CD4-positive, alpha-beta T cell (primary cell): ENCODE measurements at regions not wholly inside any gene's neighbourhood (a gene's known extent, or its start where the extent isn't known, plus 50 kb on each side); places are given as distances from the start of the nearest gene placed in this dataset.
"Not testable (repeated sequence)": the region's sequence is repeated elsewhere in the genome, so short reads cannot be mapped to it uniquely, and the experiment has no call there.

ENCODE experiments used
- ATAC-seq: fragments of 200-7000 bp; cut with Tn5 transposase; one replicate; pipeline ENCODE4 v1.10.0; 2022; ENCODE audit warnings: mild to moderate bottlenecking; ENCODE audit not compliant: poor library complexity
- CTCF ChIA-PET: fragments of 350-600 bp; sonication (Branson Sonifier 250); formaldehyde crosslinking; loops from one replicate; lab custom pipeline; 2021; ENCODE audit warnings: antibody characterized with exemption, inconsistent platforms; lab: Charles Lee
- POLR2A ChIA-PET: fragments of 350-600 bp; sonication (Branson Sonifier 250); formaldehyde crosslinking; loops from one replicate; lab custom pipeline; 2021; ENCODE audit warnings: antibody characterized with exemption, inconsistent platforms; lab: Charles Lee
- DNase-seq, 14 experiments: peaks; one replicate each; pipeline ENCODE4 v3.0.0-alpha.2; 2013 to 2020; ENCODE audit warnings: mixed read lengths in 2 of 14
- H3K27ac ChIP-seq, 2 donors: one replicate each; pipeline versions ENCODE4 v1.5.1 to v1.7.0; 2013; ENCODE audit warnings: low read length in 2 of 2, low read depth in 1 of 2, mild to moderate bottlenecking in 1 of 2
- H3K27me3 ChIP-seq, 2 experiments: 1 replicate in 1 of 2; 2 replicates in 1 of 2; pipeline versions ENCODE4 v1.6.1 to v1.7.0; 2013; ENCODE audit warnings: low read length in 2 of 2, control low read depth in 1 of 2, mild to moderate bottlenecking in 1 of 2, moderate library complexity in 1 of 2; ENCODE audit not compliant: insufficient read depth in 2 of 2, control insufficient read depth in 1 of 2
- H3K36me3 ChIP-seq: one replicate; pipeline ENCODE4 v1.6.1; 2013; ENCODE audit warnings: low read length, control low read depth; ENCODE audit not compliant: insufficient read depth
- H3K4me1 ChIP-seq: one replicate; pipeline ENCODE4 v1.6.1; 2013; ENCODE audit warnings: low read length, control low read depth; ENCODE audit not compliant: insufficient read depth
- H3K4me3 ChIP-seq: one replicate; pipeline ENCODE4 v1.5.1; 2013; ENCODE audit warnings: mild to moderate bottlenecking, low read length, moderate library complexity
- H3K9me3 ChIP-seq, 2 experiments: 1 replicate in 1 of 2; 2 replicates in 1 of 2; pipeline versions ENCODE4 v1.6.1 to v1.7.0; 2013; ENCODE audit warnings: low read length in 2 of 2, mild to moderate bottlenecking in 2 of 2, control low read depth in 1 of 2, moderate library complexity in 1 of 2; ENCODE audit not compliant: control insufficient read depth in 1 of 2, insufficient read depth in 1 of 2
- H3K27ac Mint-ChIP-seq: one replicate; pipeline ENCODE4 v1.8.0; 2020; ENCODE audit warnings: mixed read lengths
- H3K27me3 Mint-ChIP-seq: one replicate; pipeline ENCODE4 v1.8.0; 2021; ENCODE audit warnings: mixed read lengths
- H3K36me3 Mint-ChIP-seq: one replicate; pipeline ENCODE4 v1.8.0; 2021; ENCODE audit warnings: low read depth, mixed read lengths
- H3K4me1 Mint-ChIP-seq: one replicate; pipeline ENCODE4 v1.8.0; 2021; ENCODE audit warnings: low read depth, mixed read lengths
- H3K4me3 Mint-ChIP-seq: one replicate; pipeline ENCODE4 v1.8.0; 2020; ENCODE audit warnings: mild to moderate bottlenecking, mixed read lengths
- H3K9me3 Mint-ChIP-seq: one replicate; pipeline ENCODE4 v1.8.0; 2020; ENCODE audit warnings: mixed read lengths
- intact Hi-C, 2 experiments: fragments of 100-400 bp; cut with DNase I in 1 of 2; cut with micrococcal nuclease in 1 of 2; formaldehyde crosslinking; loops; one replicate each; pipeline versions ENCODE4 v1.15.1 to v1.9.0; 2023 to 2025; cut with DNase I, micrococcal nuclease
- TF ChIP-seq, protein P1 (sequence below): fragments of 200-600 bp; IDR thresholded peaks from one replicate; pipeline ENCODE4 v1.8.0; 2022; ENCODE audit warnings: antibody characterized with exemption, mild to moderate bottlenecking

DNA sequence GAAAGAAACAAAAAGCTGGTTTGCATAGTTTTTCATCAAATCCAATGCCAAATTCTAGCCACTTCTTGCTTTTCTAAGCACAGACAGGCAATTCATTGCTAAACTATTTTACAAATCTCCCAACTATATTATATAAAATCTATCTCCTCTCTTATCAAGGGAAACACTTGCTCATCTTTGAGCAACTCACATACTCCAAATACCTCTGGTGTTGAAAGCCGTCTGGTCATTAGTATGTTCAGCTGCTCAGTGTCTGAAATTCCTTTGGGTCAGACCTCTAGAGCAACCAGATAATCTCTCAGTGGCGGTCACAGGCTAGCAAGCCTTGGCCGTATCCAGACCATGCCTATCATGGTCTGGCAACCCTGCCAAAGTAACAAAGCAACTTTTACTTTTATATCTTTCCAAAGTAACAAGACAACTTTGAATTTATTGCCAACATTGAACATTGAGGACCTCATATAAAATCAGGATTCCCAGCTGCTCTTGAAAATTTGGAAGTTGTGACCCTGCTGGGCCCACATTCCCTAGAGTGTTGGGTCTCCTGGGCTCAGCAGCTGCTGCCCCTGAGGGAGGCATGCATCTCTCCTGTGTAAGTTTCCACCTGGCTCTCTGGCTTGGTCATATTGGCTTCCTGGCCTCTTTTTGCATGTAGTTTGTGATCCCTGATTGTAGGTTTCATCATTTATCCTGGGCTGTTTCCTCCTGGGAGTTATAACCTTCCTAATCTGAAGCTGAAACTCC, 56.8 kb upstream of the LANCL2 start:
- CTCF ChIA-PET: interaction anchor here (1.6 kb wide), 1 partner anchor 9 kb away, joined by 4 read pairs; no protein-coding TSS in a partner anchor
- H3K27ac ChIP-seq: peak overlapping the region in 1 of 2 donors; percentile 18
- H3K9me3 ChIP-seq: peaks cover 0 to 3% of the 10 kb centered on the region in 2 experiments
- H3K4me1 Mint-ChIP-seq: peaks cover 15% of the 10 kb centered on the region
- H3K4me3 Mint-ChIP-seq: no peak overlapping the region
- no peaks in the 10 kb centered on the region for H3K36me3 Mint-ChIP-seq
- H3K36me3 ChIP-seq: no peaks in the 10 kb centered on the region
- peaks cover 36% of the 10 kb centered on the region for H3K4me1 ChIP-seq
- H3K27me3 ChIP-seq: no peaks in the 10 kb centered on the region
- intact Hi-C loops: no loop called here
- TF ChIP-seq, protein P1, sequence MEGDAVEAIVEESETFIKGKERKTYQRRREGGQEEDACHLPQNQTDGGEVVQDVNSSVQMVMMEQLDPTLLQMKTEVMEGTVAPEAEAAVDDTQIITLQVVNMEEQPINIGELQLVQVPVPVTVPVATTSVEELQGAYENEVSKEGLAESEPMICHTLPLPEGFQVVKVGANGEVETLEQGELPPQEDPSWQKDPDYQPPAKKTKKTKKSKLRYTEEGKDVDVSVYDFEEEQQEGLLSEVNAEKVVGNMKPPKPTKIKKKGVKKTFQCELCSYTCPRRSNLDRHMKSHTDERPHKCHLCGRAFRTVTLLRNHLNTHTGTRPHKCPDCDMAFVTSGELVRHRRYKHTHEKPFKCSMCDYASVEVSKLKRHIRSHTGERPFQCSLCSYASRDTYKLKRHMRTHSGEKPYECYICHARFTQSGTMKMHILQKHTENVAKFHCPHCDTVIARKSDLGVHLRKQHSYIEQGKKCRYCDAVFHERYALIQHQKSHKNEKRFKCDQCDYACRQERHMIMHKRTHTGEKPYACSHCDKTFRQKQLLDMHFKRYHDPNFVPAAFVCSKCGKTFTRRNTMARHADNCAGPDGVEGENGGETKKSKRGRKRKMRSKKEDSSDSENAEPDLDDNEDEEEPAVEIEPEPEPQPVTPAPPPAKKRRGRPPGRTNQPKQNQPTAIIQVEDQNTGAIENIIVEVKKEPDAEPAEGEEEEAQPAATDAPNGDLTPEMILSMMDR: no peak
- DNase-seq: no peak
- peaks cover under 1% of the 10 kb centered on the region for H3K27me3 Mint-ChIP-seq
- ATAC-seq: no peak
- H3K4me3 ChIP-seq: no peak overlapping the region
- peak overlapping the region; percentile 4 for H3K27ac Mint-ChIP-seq
- POLR2A ChIA-PET: interaction anchor here (1.3 to 1.6 kb wide), 2 partner anchors 57 to 550 kb away, joined by 4 to 6 read pairs; partner anchors contain the start of genes LANCL2 and SEC61G
- no peaks in the 10 kb centered on the region for H3K9me3 Mint-ChIP-seq

DNA sequence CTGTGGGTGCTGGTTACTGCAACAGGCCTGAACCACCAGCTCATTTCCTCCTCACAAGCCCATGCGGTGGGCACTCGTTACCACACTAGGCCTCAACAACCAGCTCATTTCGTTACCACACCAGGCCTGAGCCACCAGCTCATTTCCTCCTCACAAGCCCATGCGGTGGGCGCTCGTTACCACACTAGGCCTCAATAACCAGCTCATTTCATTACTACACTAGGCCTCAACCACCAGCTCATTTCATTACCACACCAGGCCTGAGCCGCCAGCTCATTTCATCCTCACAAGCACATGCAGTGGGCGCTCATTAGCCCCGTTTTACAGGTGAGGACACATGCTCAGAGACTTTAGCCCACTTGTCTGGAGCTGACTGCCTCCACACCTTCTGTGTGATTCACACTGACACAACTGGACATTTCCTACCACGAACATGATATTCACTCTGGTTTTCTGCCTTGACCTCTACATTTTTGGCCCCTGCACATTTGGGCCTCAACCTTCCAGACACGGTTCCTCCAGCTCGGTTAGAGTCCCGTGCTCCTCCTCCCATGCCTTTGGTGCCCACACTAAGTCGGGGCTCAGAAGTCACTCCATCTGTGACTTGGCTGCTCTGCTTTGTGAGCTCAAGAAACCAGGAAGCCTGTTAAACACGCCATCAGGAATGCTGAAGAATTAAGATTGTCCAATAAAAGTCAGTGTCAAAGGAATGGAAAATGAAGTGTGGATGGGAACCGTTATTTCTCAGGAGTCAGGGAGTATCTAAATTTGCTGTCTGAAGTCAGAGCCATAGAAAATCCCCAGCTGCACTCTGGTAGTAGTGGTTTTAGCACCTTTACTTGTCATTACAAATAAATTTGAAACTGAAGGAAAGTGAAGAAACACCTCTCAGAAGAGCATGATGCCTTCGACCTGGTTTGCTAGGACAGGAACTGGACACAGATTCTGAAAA, 55.8 kb upstream of the LANCL2 start:
- Histone ChIP-seq H3K27me3 (no peaks in the 10 kb centered on the region), H3K4me3 (no peak overlapping the region), H3K4me1 (peaks cover 36% of the 10 kb centered on the region), H3K27ac (peak overlapping the region in 1 of 2 donors; percentile 18), H3K9me3 (peaks cover 0 to 3% of the 10 kb centered on the region in 2 experiments), H3K36me3 (no peaks in the 10 kb centered on the region)
- Mint-ChIP-seq H3K27ac (peak overlapping the region; percentile 4), H3K36me3 (no peaks in the 10 kb centered on the region), H3K27me3 (no peaks in the 10 kb centered on the region), H3K9me3 (no peaks in the 10 kb centered on the region), H3K4me1 (peaks cover 15% of the 10 kb centered on the region), H3K4me3 (no peak overlapping the region)
- ChIA-PET CTCF (interaction anchor here (1.6 kb wide), 1 partner anchor 10 kb away, joined by 4 read pairs; no protein-coding TSS in a partner anchor), POLR2A (interaction anchor here (1.3 to 1.6 kb wide), 2 partner anchors 56 to 550 kb away, joined by 4 to 6 read pairs; partner anchors contain the start of genes LANCL2 and SEC61G)
- intact Hi-C loops: no loop called here
- TF ChIP-seq, protein P1: no peak
- ATAC-seq: peak; percentile 69
- DNase-seq: peak in 11 of 14 experiments; percentile 2 to 81 (median 11)

DNA sequence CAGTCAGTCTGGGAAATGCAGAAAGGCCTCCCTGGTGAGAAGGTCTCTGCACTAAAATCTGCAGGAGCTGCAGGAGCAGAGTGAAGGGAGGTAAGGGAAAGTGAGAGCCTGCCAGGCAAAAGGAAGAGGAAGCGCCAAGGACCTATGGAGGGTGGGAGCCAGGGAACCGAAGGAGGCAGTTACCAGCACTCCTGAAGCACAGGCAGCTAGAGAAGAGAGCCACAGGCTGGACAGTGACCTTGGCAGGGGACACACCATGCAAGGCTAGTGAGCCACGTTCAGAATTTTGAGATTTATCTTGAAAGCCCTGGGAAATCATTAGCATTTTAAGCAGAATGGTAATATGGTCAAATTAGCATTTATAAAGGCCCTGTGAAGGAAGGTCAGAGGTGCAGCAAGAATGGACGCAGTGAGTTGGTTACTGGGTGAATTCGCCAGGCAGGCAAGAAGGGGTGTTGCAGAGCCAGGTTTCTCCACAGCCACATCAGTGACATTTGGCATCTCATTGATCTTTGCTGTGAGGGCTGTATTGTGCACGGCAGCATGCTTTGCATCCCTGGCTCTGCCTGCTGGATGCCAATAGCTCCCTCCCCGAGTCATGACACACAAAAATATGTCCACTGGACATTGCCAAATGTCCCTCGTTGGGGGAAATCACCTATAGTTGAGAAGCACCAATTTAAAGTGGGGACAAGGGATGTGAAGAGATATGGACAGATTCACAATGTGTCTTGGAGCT, 54.7 kb upstream of the LANCL2 start:
- no peaks in the 10 kb centered on the region for H3K27me3 ChIP-seq
- no peak overlapping the region for H3K27ac ChIP-seq
- H3K4me1 ChIP-seq: peaks cover 36% of the 10 kb centered on the region
- Mint-ChIP-seq H3K4me1 (peaks cover 15% of the 10 kb centered on the region), H3K27me3 (no peaks in the 10 kb centered on the region), H3K27ac (no peak overlapping the region), H3K36me3 (no peaks in the 10 kb centered on the region), H3K4me3 (no peak overlapping the region), H3K9me3 (no peaks in the 10 kb centered on the region)
- DNase-seq (no peak), ATAC-seq (no peak)
- TF ChIP-seq, protein P1: no peak
- no peaks in the 10 kb centered on the region for H3K36me3 ChIP-seq
- ChIA-PET POLR2A (no interaction called here), CTCF (interaction anchor here (0.6 kb wide), 1 partner anchor 14 kb away, joined by 3 read pairs; no protein-coding TSS in a partner anchor)
- no peak overlapping the region for H3K4me3 ChIP-seq
- peaks cover 0 to 3% of the 10 kb centered on the region in 2 experiments for H3K9me3 ChIP-seq
- intact Hi-C loops: no loop called here

DNA sequence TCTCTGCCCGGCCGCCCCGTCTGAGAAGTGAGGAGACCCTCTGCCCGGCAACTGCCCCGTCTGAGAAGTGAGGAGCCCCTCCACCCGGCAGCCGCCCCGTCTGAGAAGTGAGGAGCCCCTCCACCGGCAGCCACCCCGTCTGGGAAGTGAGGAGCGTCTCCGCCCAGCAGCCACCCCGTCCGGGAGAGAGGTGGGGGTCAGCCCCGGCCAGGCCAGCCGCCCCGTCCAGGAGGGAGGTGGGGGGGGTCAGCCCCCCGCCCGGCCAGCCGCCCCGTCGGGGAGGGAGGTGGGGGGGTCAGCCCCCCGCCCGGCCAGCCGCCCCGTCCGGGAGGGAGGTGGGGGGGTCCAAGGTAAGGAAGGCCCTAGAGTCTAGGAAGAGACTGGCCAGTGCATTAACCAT, 53.2 kb upstream of the LANCL2 start:
- not testable (repeated sequence) for H3K36me3 ChIP-seq, H3K9me3 Mint-ChIP-seq

More for the DNA sequence above, 53.2 kb upstream of the LANCL2 start:
- H3K9me3 ChIP-seq, H3K27ac ChIP-seq, H3K27ac Mint-ChIP-seq, POLR2A ChIA-PET, CTCF ChIA-PET, H3K4me3 Mint-ChIP-seq, H3K4me3 ChIP-seq, DNase-seq, ATAC-seq, intact Hi-C loops, H3K27me3 ChIP-seq, H3K36me3 Mint-ChIP-seq, H3K27me3 Mint-ChIP-seq: not testable (repeated sequence)
- peaks cover 35% of the 10 kb centered on the region for H3K4me1 ChIP-seq
- H3K4me1 Mint-ChIP-seq: peaks cover 15% of the 10 kb centered on the region
